Caco-2 (cell line): ENCODE measurements at regions not wholly inside any gene's neighbourhood (a gene's known extent, or its start where the extent isn't known, plus 50 kb on each side); places are given as distances from the start of the nearest gene placed in this dataset.

Experiments used
- BruUV-seq: library from RNA; stranded (reverse); fragments of 400-500 nt; replicated peaks from 2 replicates; lab custom pipeline; 2021; lab: Mats Ljungman, UMichigan
- CTCF ChIA-PET: fragments of 300-600 bp; sonication (Branson Sonifier 250); formaldehyde crosslinking; loops from one replicate; lab custom pipeline; 2022; ENCODE audit warnings: antibody characterized with exemption; lab: Charles Lee
- POLR2A ChIA-PET: fragments of 300-600 bp; sonication (Branson Sonifier 250); formaldehyde crosslinking; loops from one replicate; lab custom pipeline; 2022; ENCODE audit warnings: antibody characterized with exemption; lab: Charles Lee
- DNase-seq, 2 experiments: peaks; one replicate each; pipeline versions ENCODE4 v3.0.0 to v3.0.0-alpha.2; 2020 to 2022
- H3K27me3 ChIP-seq: replicated peaks from 2 replicates; pipeline ENCODE4 v1.6.0; 2011; ENCODE audit warnings: low read length; ENCODE audit not compliant: control insufficient read depth, insufficient read depth
- H3K36me3 ChIP-seq: 2 replicates; pipeline ENCODE4 v1.5.1; 2011; ENCODE audit warnings: low read length; ENCODE audit not compliant: control insufficient read depth, insufficient read depth
- H3K4me1 ChIP-seq: fragments of 250-450 bp; sonication (Bioruptor Pico); 2 replicates; pipeline ENCODE4 v1.5.1; 2020; ENCODE audit warnings: mild to moderate bottlenecking
- H3K4me3 ChIP-seq: 2 replicates; pipeline ENCODE4 v1.5.1; 2011; ENCODE audit warnings: low read depth, mild to moderate bottlenecking, control low read depth, low read length
- H3K9me3 ChIP-seq: fragments of 250-450 bp; sonication (Bioruptor Pico); 2 replicates; pipeline ENCODE4 v1.5.1; 2020; ENCODE audit warnings: mild to moderate bottlenecking, moderate library complexity
- H3K27ac Mint-ChIP-seq: one replicate; pipeline ENCODE4 v1.8.0; 2022; ENCODE audit warnings: mixed read lengths; ENCODE audit not compliant: unreplicated experiment
- H3K27me3 Mint-ChIP-seq: one replicate; pipeline ENCODE4 v1.8.0; 2022; ENCODE audit warnings: mixed read lengths; ENCODE audit not compliant: insufficient read depth, unreplicated experiment
- H3K36me3 Mint-ChIP-seq: one replicate; pipeline ENCODE4 v1.8.0; 2022; ENCODE audit warnings: mild to moderate bottlenecking, mixed read lengths; ENCODE audit not compliant: insufficient read depth, unreplicated experiment
- H3K4me1 Mint-ChIP-seq: one replicate; pipeline ENCODE4 v1.8.0; 2022; ENCODE audit warnings: low read depth, mixed read lengths; ENCODE audit not compliant: unreplicated experiment
- H3K4me3 Mint-ChIP-seq: one replicate; pipeline ENCODE4 v1.8.0; 2022; ENCODE audit warnings: mild to moderate bottlenecking, moderate library complexity, mixed read lengths; ENCODE audit not compliant: unreplicated experiment
- H3K9me3 Mint-ChIP-seq: one replicate; pipeline ENCODE4 v1.8.0; 2022; ENCODE audit warnings: mixed read lengths; ENCODE audit not compliant: unreplicated experiment
- CTCF ChIP-seq, 2 experiments: fragments of 200-600 bp in 1 of 2; IDR thresholded peaks; 1 replicate in 1 of 2; 2 replicates in 1 of 2; pipeline versions ENCODE4 v1.5.1 to v1.8.0; 2011 to 2022; ENCODE audit warnings: antibody characterized with exemption in 1 of 2, control low read depth in 1 of 2, inconsistent platforms in 1 of 2, low read depth in 1 of 2, low read length in 1 of 2, mild to moderate bottlenecking in 1 of 2, moderate library complexity in 1 of 2; ENCODE audit not compliant: insufficient read depth in 1 of 2, severe bottlenecking in 1 of 2, unreplicated experiment in 1 of 2
- intact Hi-C: fragments of 100-400 bp; cut with micrococcal nuclease; formaldehyde crosslinking; loops from one replicate; pipeline ENCODE4 v1.10.0; 2022; ENCODE audit not compliant: unreplicated experiment

DNA sequence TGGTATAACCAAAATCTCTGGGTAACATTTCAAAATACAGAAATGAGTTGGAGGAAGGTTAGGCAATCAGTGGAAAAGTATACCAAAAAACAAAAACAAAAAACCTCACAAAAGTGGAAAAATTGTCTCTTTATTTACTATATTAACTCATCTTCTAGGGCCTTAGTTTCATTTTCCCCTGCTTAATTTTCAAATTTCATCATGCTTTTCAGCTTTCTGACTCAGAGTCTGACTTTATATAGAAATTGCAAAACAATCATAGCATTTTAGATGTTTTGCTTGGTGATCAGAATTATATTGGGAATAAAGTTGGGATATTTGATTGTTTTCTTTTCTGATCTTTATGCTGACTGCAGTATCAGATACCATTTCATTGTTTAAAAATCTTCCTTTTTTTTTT, 257.0 kb upstream of the PRR16 start:
- Histone ChIP-seq H3K27me3 (no peaks in the 10 kb centered on the region), H3K9me3 (no peaks in the 10 kb centered on the region), H3K4me1 (no peaks in the 10 kb centered on the region), H3K4me3 (no peak overlapping the region), H3K36me3 (no peaks in the 10 kb centered on the region)
- no peaks in the 10 kb centered on the region for H3K36me3 Mint-ChIP-seq
- peaks cover 4% of the 10 kb centered on the region for H3K27me3 Mint-ChIP-seq
- no peaks in the 10 kb centered on the region for H3K9me3 Mint-ChIP-seq
- CTCF ChIA-PET = no interaction called here
- H3K4me3 Mint-ChIP-seq = no peak overlapping the region
- intact Hi-C loops = no loop called here
- BruUV-seq = no TSS peak
- DNase-seq = no peak
- no peak overlapping the region for H3K27ac Mint-ChIP-seq
- no peaks in the 10 kb centered on the region for H3K4me1 Mint-ChIP-seq
- TF ChIP-seq CTCF (IDR thresholded peaks at IDR 0.05; ENCODE audit: insufficient read depth in 1 of 2, low read depth in 1 of 2, low read length in 1 of 2, severe bottlenecking in 1 of 2, unreplicated experiment in 1 of 2) = no peak
- POLR2A ChIA-PET = no interaction called here

DNA sequence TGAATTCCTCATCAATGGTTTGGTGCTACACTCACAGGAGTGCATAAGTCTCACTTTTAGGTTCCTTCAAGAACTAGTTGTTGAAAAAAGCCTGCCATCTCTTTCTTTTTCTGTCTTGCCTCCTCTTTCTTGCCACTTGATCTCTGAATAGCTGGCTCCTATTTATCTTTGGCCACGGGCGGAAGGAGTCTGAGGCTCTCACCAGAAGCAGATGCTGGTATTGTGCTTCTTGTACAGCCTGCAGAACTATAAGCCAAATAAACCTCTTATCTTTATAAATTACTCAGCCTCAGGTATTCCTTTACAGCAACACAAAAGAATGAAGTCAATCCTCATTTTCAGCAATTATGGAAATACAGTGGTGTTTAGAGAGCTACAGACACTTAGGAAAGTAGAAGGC, 247.1 kb upstream of the PRR16 start:
- no peaks in the 10 kb centered on the region for H3K4me1 ChIP-seq
- H3K9me3 ChIP-seq = no peaks in the 10 kb centered on the region
- no peak for TF ChIP-seq CTCF (IDR thresholded peaks at IDR 0.05; ENCODE audit: insufficient read depth in 1 of 2, low read depth in 1 of 2, low read length in 1 of 2, severe bottlenecking in 1 of 2, unreplicated experiment in 1 of 2)
- H3K4me3 ChIP-seq = no peak overlapping the region
- no peak for DNase-seq
- no peaks in the 10 kb centered on the region for H3K36me3 ChIP-seq
- H3K27me3 ChIP-seq = no peaks in the 10 kb centered on the region
- H3K27ac Mint-ChIP-seq = no peak overlapping the region
- no peaks in the 10 kb centered on the region for H3K36me3 Mint-ChIP-seq
- CTCF ChIA-PET = no interaction called here
- no peak overlapping the region for H3K4me3 Mint-ChIP-seq
- H3K27me3 Mint-ChIP-seq = peaks cover 2% of the 10 kb centered on the region
- POLR2A ChIA-PET = no interaction called here
- H3K4me1 Mint-ChIP-seq = no peaks in the 10 kb centered on the region
- intact Hi-C loops = no loop called here
- BruUV-seq = no TSS peak
- H3K9me3 Mint-ChIP-seq = no peaks in the 10 kb centered on the region

DNA sequence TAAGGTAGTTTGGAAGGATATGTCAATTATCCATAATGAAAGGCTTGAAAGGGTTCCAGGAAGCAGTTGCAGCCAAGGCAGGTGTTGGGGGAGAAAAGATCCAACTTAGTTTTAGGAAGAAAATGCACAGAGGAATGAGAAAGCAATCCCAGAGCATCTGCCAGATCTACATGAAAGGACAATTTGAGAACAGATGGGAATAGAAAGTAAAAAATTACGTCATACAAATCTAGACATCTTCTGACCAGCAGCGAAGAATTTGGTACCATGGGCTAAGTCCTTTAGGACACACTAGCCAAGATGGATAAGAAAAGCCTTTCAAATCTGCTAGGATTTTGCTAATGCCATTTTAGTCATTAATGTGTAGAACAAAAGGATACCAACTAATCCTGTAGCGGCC, 244.1 kb upstream of the PRR16 start:
- ChIA-PET CTCF (no interaction called here), POLR2A (no interaction called here)
- Mint-ChIP-seq H3K27ac (no peak overlapping the region), H3K27me3 (peaks cover 5% of the 10 kb centered on the region), H3K4me3 (no peak overlapping the region), H3K36me3 (no peaks in the 10 kb centered on the region), H3K4me1 (no peaks in the 10 kb centered on the region), H3K9me3 (no peaks in the 10 kb centered on the region)
- Histone ChIP-seq H3K9me3 (no peaks in the 10 kb centered on the region), H3K27me3 (no peaks in the 10 kb centered on the region), H3K4me3 (no peak overlapping the region), H3K36me3 (no peaks in the 10 kb centered on the region), H3K4me1 (no peaks in the 10 kb centered on the region)
- no peak for DNase-seq
- intact Hi-C loops = no loop called here
- no peak for TF ChIP-seq CTCF (IDR thresholded peaks at IDR 0.05; ENCODE audit: insufficient read depth in 1 of 2, low read depth in 1 of 2, low read length in 1 of 2, severe bottlenecking in 1 of 2, unreplicated experiment in 1 of 2)
- BruUV-seq = no TSS peak
